MM.1S (cell line): ENCODE measurements at regions not wholly inside any gene's neighbourhood (a gene's known extent, or its start where the extent isn't known, plus 50 kb on each side); places are given as distances from the start of the nearest gene placed in this dataset.

Source experiments
- EZH2 ChIP-seq: fragments of 300-600 bp; sonication (generic); optimal IDR thresholded peaks from 2 replicates; pipeline ENCODE3; 2017; ENCODE audit warnings: low read depth, mild to moderate bottlenecking, antibody characterized with exemption, low read length, mixed read lengths
- TF ChIP-seq, protein P1 (sequence below): fragments of 300-600 bp; sonication (generic); IDR thresholded peaks from 2 replicates; pipeline ENCODE4 v1.5.1; 2016; ENCODE audit warnings: antibody characterized with exemption, low read length, mixed read lengths

DNA sequence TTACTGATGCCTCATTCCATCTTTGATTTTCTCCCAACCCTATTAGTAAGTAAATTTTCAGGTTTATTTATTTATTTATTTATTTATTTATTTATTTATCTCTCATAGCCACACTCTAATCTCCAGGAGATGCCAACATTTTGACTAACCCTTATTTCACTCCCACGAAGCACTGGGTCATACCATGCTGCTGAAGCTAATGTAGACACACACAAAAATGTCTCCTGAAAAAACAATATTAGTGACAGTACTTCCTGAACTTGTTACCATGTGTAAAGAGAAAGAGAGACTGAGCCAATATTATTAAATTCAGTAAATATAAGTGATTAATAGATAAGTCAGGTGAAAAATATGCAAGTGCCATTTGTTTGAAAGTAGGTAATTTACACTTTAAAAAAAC is 402.7 kb downstream of the C4orf33 start:
- no peak for TF ChIP-seq EZH2
- TF ChIP-seq, protein P1, sequence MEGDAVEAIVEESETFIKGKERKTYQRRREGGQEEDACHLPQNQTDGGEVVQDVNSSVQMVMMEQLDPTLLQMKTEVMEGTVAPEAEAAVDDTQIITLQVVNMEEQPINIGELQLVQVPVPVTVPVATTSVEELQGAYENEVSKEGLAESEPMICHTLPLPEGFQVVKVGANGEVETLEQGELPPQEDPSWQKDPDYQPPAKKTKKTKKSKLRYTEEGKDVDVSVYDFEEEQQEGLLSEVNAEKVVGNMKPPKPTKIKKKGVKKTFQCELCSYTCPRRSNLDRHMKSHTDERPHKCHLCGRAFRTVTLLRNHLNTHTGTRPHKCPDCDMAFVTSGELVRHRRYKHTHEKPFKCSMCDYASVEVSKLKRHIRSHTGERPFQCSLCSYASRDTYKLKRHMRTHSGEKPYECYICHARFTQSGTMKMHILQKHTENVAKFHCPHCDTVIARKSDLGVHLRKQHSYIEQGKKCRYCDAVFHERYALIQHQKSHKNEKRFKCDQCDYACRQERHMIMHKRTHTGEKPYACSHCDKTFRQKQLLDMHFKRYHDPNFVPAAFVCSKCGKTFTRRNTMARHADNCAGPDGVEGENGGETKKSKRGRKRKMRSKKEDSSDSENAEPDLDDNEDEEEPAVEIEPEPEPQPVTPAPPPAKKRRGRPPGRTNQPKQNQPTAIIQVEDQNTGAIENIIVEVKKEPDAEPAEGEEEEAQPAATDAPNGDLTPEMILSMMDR: no peak
